GM21723 (cell line): ENCODE measurements at regions not wholly inside any gene's neighbourhood (a gene's known extent, or its start where the extent isn't known, plus 50 kb on each side); places are given as distances from the start of the nearest gene placed in this dataset.

Source experiments
- ATAC-seq: cut with Tn5 transposase; IDR thresholded peaks from one replicate; pipeline ENCODE4 v1.9.1; 2021; ENCODE audit warnings: mild to moderate bottlenecking, moderate library complexity; ENCODE audit not compliant: unreplicated experiment

DNA sequence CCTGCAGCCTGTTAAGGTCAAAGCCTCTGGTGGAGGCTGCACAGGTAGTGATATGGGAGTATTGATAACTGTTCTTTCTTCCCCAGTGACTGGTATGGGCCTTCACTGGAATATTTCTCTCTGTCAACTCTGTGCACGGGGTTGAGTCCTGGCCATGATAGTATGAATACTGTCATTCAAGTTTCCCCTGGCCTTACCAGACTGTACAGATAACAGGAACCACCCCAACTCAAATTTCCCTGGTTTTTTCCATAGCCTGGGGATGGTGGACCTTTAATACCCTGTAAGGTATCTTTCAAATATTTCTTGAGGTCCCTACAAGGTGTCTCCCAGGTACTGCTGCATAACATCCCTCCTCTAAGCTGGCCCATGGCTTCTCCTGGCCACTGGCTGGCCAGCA, 51.4 kb upstream of the TNFAIP3 start:
- ATAC-seq, result no peak

DNA sequence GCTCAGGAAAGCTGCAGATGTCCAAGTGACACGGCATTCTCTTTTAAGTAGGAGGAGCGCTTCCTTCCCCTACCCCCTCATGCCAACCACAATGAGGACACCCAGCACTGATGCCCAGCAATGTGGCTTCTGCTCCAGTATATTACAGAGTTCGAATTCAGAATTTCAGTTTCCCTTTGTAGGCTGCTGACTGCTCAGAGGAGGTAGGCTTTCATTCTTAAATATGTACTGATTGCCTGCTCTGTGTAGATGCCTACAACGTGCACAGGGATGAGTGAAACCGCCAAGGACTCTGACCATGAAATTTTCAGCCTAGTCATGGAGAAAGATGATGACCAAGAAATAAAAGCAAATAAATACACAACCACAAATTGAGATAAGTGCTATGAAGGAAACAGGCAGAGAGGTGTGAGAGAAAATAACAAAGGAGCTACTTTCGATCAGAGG, 50.9 kb upstream of the TNFAIP3 start:
- peak; percentile 42 for ATAC-seq

DNA sequence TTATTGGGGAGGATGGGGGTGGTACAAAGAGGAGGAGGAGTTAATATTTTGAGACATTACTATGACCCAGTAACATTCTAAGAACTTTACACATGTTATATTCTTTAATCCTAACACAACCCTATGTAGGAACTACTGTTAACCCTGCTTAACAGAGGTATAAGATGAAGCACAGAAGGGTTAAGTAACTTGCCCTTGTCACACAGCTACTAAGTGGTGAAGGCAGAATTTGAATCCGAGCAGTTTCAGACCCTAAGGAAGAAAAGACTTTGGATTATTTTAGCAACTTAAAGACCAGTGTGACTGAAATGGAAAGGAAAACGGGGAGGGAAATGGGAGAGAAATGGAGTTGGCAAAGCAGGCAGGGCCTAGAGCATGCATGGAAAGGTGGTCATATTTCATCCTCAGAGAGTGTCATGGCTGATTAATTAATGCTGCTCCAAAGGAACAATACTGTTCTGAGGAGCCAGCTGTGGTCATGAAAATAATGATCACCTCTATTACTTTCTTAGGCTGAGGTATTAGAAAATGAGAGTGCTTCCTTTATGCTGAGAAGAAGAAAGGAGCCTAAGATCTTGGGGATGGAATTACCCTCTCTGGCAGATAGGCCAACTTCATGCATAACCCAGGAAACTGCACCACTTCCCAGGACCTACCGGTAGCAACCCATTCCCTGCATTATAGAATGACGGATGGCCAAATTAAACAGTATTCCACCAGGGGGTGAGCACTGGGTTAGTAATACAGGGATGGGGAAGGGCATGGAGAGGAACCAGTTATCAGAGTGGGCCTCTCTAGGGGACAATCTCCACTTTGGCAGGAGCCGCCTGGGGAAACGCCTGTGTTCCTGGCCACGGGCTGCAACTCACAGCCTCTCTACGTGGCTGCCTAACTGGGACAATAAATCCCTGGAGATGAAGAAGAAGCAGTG, 50.1 kb upstream of the TNFAIP3 start:
- ATAC-seq, result no peak
